ENCODE measurements at regions not wholly inside any gene's neighbourhood (a gene's known extent, or its start where the extent isn't known, plus 50 kb on each side); places are given as distances from the start of the nearest gene placed in this dataset.

DNA sequence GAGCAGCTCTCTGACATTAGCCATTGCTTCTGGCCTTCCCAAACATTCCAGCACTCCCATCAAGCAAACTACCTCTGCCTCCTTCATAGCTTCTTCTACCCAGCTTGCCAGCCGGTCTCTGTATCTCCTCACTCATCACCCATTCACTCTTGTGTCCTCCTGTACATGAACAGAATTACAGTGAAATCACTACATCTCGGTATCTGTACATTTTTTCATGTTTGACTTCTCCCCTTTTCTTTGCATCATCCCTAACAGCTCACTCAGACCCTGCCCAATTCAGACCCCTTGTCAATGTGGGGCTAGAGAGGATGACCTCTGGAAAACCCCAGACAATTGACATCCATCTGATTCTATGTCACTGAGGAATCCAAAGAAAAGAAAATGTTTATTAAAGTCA lies 335.8 kb downstream of the TNS1 start:
- H3K4me1 ChIP-seq (ENCODE audit: insufficient read depth, low read length): no peaks in the 10 kb centered on the region
- H3K36me3 ChIP-seq (ENCODE audit: insufficient read depth, low read length): no peaks in the 10 kb centered on the region
- H3K9ac ChIP-seq (ENCODE audit: low read depth, low read length): no peak overlapping the region
- no peaks in the 10 kb centered on the region for H3K9me3 ChIP-seq (ENCODE audit: control insufficient read depth, insufficient read depth, low read length)

DNA sequence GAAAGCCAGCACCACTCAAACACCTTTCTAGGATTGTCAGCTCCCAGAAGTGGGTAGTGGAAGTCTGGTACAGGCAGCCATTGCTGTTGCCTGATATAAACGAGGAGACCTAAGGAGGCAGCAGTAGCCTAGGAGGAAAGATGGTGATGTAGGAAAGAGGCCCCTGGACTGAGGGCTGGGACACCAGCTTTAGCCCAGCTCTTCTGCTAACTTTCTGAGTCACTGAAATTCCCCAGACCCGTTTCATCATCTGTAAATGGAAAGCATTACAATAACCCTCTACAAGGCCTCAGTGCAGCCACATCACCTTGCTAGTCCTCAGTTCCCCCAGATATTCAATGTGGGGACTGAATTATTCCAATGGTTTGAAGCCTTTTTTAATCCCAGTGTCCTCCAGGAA lies 336.5 kb downstream of the TNS1 start:
- H3K9ac ChIP-seq (ENCODE audit: low read depth, low read length): no peak overlapping the region
- no peaks in the 10 kb centered on the region for H3K36me3 ChIP-seq (ENCODE audit: insufficient read depth, low read length)
- no peaks in the 10 kb centered on the region for H3K9me3 ChIP-seq (ENCODE audit: control insufficient read depth, insufficient read depth, low read length)
- H3K4me1 ChIP-seq (ENCODE audit: insufficient read depth, low read length): no peaks in the 10 kb centered on the region

- no peaks in the 10 kb centered on the region for H3K36me3 ChIP-seq (ENCODE audit: insufficient read depth, low read length)
- no peaks in the 10 kb centered on the region for H3K9me3 ChIP-seq (ENCODE audit: control insufficient read depth, insufficient read depth, low read length)
- no peaks in the 10 kb centered on the region for H3K4me1 ChIP-seq (ENCODE audit: insufficient read depth, low read length)
Measured at GRCh38 chr2:217664761-217665160, 338.0 kb downstream of the TNS1 start.

GRCh38 chr2:217662984-217663602 lies 339.7 kb downstream of the TNS1 start:
- no peaks in the 10 kb centered on the region for H3K4me1 ChIP-seq (ENCODE audit: insufficient read depth, low read length)
- H3K9me3 ChIP-seq (ENCODE audit: control insufficient read depth, insufficient read depth, low read length): no peaks in the 10 kb centered on the region
- H3K36me3 ChIP-seq (ENCODE audit: insufficient read depth, low read length): no peaks in the 10 kb centered on the region
- no peak overlapping the region for H3K9ac ChIP-seq (ENCODE audit: low read depth, low read length)

More at GRCh38 chr2:217664761-217665160, 338.0 kb downstream of the TNS1 start:
- H3K9ac ChIP-seq (ENCODE audit: low read depth, low read length): no peak overlapping the region

DNA sequence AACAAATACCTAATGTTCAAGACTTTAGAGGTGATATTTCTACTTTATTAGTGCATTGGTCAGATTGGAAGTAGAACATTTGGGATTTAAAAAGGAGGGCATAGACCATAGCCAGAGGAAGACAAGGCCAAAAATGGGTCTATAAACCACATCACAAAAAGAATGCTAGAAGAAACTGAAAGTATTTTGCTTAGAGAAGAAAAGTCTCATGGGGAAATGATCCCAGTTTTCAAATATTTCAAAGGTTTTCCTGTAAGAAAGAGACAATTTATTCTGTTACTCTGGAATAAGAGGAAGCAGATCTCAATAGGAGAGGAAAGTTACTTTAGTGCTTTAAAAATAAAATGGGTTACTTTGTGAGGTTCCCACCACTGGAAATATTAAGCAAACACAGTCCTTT lies 341.4 kb downstream of the TNS1 start:
- H3K9ac ChIP-seq (ENCODE audit: low read depth, low read length): no peak overlapping the region

GRCh38 chr2:217660423-217660822 lies 342.4 kb downstream of the TNS1 start:
- no peaks in the 10 kb centered on the region for H3K4me1 ChIP-seq (ENCODE audit: insufficient read depth, low read length)
- no peaks in the 10 kb centered on the region for H3K36me3 ChIP-seq (ENCODE audit: insufficient read depth, low read length)

More for the DNA sequence above, 341.4 kb downstream of the TNS1 start:
- Histone ChIP-seq H3K9me3 (ENCODE audit: control insufficient read depth, insufficient read depth, low read length) (no peaks in the 10 kb centered on the region), H3K36me3 (ENCODE audit: insufficient read depth, low read length) (no peaks in the 10 kb centered on the region), H3K4me1 (ENCODE audit: insufficient read depth, low read length) (no peaks in the 10 kb centered on the region)

GRCh38 chr2:217658806-217659205 lies 344.0 kb downstream of the TNS1 start:
- Histone ChIP-seq H3K4me1 (ENCODE audit: insufficient read depth, low read length) (no peaks in the 10 kb centered on the region), H3K9ac (ENCODE audit: low read depth, low read length) (no peak overlapping the region)

More at GRCh38 chr2:217660423-217660822, 342.4 kb downstream of the TNS1 start:
- H3K9ac ChIP-seq (ENCODE audit: low read depth, low read length): no peak overlapping the region
- no peaks in the 10 kb centered on the region for H3K9me3 ChIP-seq (ENCODE audit: control insufficient read depth, insufficient read depth, low read length)

GRCh38 chr2:217657252-217657651 lies 345.5 kb downstream of the TNS1 start:
- Histone ChIP-seq H3K9ac (ENCODE audit: low read depth, low read length) (no peak overlapping the region), H3K9me3 (ENCODE audit: control insufficient read depth, insufficient read depth, low read length) (no peaks in the 10 kb centered on the region), H3K4me1 (ENCODE audit: insufficient read depth, low read length) (peaks cover 4% of the 10 kb centered on the region), H3K36me3 (ENCODE audit: insufficient read depth, low read length) (no peaks in the 10 kb centered on the region)

More at GRCh38 chr2:217658806-217659205, 344.0 kb downstream of the TNS1 start:
- H3K36me3 ChIP-seq (ENCODE audit: insufficient read depth, low read length): no peaks in the 10 kb centered on the region
- no peaks in the 10 kb centered on the region for H3K9me3 ChIP-seq (ENCODE audit: control insufficient read depth, insufficient read depth, low read length)

DNA sequence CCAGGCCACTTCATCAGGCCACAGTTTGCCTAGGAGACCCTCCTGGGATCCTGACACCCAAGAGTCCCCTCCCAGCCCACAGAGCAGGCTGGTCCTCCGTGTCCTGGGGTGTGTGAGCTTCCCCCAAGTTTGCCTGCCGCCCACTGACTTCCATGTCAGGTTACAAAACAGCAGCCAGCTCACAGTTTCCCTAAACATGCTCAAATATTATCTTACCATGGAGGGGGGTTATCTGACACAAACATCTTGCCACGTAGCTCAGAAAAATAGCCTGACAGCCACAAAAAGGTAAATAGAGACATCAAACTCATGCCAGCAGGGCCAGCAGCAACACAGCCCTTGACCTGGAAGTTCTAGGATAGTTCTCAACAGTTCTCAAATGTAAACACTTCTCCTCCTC lies 346.5 kb downstream of the TNS1 start:
- Histone ChIP-seq H3K36me3 (ENCODE audit: insufficient read depth, low read length) (no peaks in the 10 kb centered on the region), H3K9ac (ENCODE audit: low read depth, low read length) (no peak overlapping the region), H3K4me1 (ENCODE audit: insufficient read depth, low read length) (peaks cover 4% of the 10 kb centered on the region), H3K9me3 (ENCODE audit: control insufficient read depth, insufficient read depth, low read length) (no peaks in the 10 kb centered on the region)

- no peak overlapping the region for H3K9ac ChIP-seq (ENCODE audit: low read depth, low read length)
- no peaks in the 10 kb centered on the region for H3K9me3 ChIP-seq (ENCODE audit: control insufficient read depth, insufficient read depth, low read length)
- peaks cover 4% of the 10 kb centered on the region for H3K4me1 ChIP-seq (ENCODE audit: insufficient read depth, low read length)
- no peaks in the 10 kb centered on the region for H3K36me3 ChIP-seq (ENCODE audit: insufficient read depth, low read length)
Measured at GRCh38 chr2:217655651-217656050, 347.1 kb downstream of the TNS1 start.

DNA sequence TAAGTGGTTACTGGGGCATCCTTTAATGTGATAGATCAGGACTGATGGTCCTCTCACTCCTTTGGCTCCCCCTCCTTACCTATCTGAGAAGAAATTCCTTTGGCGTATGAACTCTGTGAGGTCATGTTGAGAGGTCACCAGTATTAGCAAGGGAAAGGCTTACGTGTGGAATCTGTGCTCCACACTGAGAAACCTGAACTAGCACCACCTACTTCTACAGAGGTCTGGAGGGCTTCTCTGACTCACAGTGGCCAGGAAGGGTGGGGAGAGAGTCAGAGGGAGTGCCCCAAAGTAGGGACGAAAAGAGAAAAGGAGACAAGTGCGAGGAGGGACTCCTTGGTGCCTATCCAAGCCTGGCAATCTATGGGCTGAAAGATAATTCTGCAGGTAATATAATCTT lies 348.6 kb downstream of the TNS1 start:
- no peak overlapping the region for H3K9ac ChIP-seq (ENCODE audit: low read depth, low read length)
- H3K9me3 ChIP-seq (ENCODE audit: control insufficient read depth, insufficient read depth, low read length): no peaks in the 10 kb centered on the region
- H3K36me3 ChIP-seq (ENCODE audit: insufficient read depth, low read length): no peaks in the 10 kb centered on the region

GRCh38 chr2:217652761-217653639 lies 349.8 kb downstream of the TNS1 start:
- peaks cover 10% of the 10 kb centered on the region for H3K4me1 ChIP-seq (ENCODE audit: insufficient read depth, low read length)
- H3K36me3 ChIP-seq (ENCODE audit: insufficient read depth, low read length): no peaks in the 10 kb centered on the region
- no peak overlapping the region for H3K9ac ChIP-seq (ENCODE audit: low read depth, low read length)
- H3K9me3 ChIP-seq (ENCODE audit: control insufficient read depth, insufficient read depth, low read length): no peaks in the 10 kb centered on the region

More for the DNA sequence above, 348.6 kb downstream of the TNS1 start:
- peaks cover 10% of the 10 kb centered on the region for H3K4me1 ChIP-seq (ENCODE audit: insufficient read depth, low read length)

- no peak overlapping the region for H3K9ac ChIP-seq (ENCODE audit: low read depth, low read length)
- no peaks in the 10 kb centered on the region for H3K36me3 ChIP-seq (ENCODE audit: insufficient read depth, low read length)
- H3K4me1 ChIP-seq (ENCODE audit: insufficient read depth, low read length): peaks cover 10% of the 10 kb centered on the region
- no peaks in the 10 kb centered on the region for H3K9me3 ChIP-seq (ENCODE audit: control insufficient read depth, insufficient read depth, low read length)
Measured at GRCh38 chr2:217650716-217651360, 352.0 kb downstream of the TNS1 start.

- Histone ChIP-seq H3K9ac (ENCODE audit: low read depth, low read length) (no peak overlapping the region), H3K36me3 (ENCODE audit: insufficient read depth, low read length) (no peaks in the 10 kb centered on the region), H3K4me1 (ENCODE audit: insufficient read depth, low read length) (peaks cover 10% of the 10 kb centered on the region), H3K9me3 (ENCODE audit: control insufficient read depth, insufficient read depth, low read length) (no peaks in the 10 kb centered on the region)
Measured at GRCh38 chr2:217650229-217650628, 352.6 kb downstream of the TNS1 start.
